A549 (cell line): ENCODE measurements at regions not wholly inside any gene's neighbourhood (a gene's known extent, or its start where the extent isn't known, plus 50 kb on each side); places are given as distances from the start of the nearest gene placed in this dataset.

Experiments
- ATAC-seq, 2 experiments: fragments of 200-7000 bp in 1 of 2; fragments of >200 bp in 1 of 2; cut with Nextera tagmentation in 1 of 2; cut with Tn5 transposase in 1 of 2; 3 replicates each; pipeline versions ENCODE4 v1.8.0 to v1.9.1; 2018 to 2020; ENCODE audit warnings: mild to moderate bottlenecking in 1 of 2, moderate library complexity in 1 of 2
- CTCF ChIA-PET: fragments of 300-600 bp; sonication (Branson Sonifier 250); formaldehyde crosslinking; extraction: SDS; loops from one replicate; lab custom pipeline; 2021; ENCODE audit warnings: antibody characterized with exemption, inconsistent platforms; lab: Yijun Ruan, JAX
- POLR2A ChIA-PET: fragments of 350-600 bp; formaldehyde crosslinking; extraction: SDS; loops from one replicate; lab custom pipeline; 2021; ENCODE audit warnings: antibody characterized with exemption, inconsistent platforms; lab: Yijun Ruan, JAX
- DNase-seq, 2 experiments: peaks; one replicate each; pipeline versions ENCODE4 v3.0.0 to v3.0.0-alpha.2; 2011 to 2016; ENCODE audit warnings: low read depth in 1 of 2, low spot score in 1 of 2
- FAIRE-seq: peaks from 2 replicates; lab custom pipeline; 2011; peaks lifted over from hg19 to GRCh38; lab: Jason Lieb, UNC
- H3K27ac ChIP-seq, 2 experiments: fragments of >200 bp; sonication (Bioruptor Twin); formaldehyde crosslinking; 3 replicates each; pipeline ENCODE4 v1.5.1; 2016 to 2017
- H3K4me1 ChIP-seq: fragments of >200 bp; sonication (Bioruptor Twin); formaldehyde crosslinking; 3 replicates; pipeline ENCODE4 v1.6.1; 2016
- H3K4me2 ChIP-seq: fragments of >200 bp; sonication (Bioruptor Twin); formaldehyde crosslinking; 3 replicates; pipeline ENCODE4 v1.6.1; 2016
- H3K4me3 ChIP-seq: fragments of >200 bp; sonication (Bioruptor Twin); formaldehyde crosslinking; 3 replicates; pipeline ENCODE4 v1.5.1; 2016
- H3K9me3 ChIP-seq: fragments of >200 bp; sonication (Bioruptor Twin); formaldehyde crosslinking; 3 replicates; pipeline ENCODE4 v1.6.1; 2016
- ATOH8 ChIP-seq: fragments of 250-450 bp; sonication (Bioruptor Pico); IDR thresholded peaks from 2 replicates; pipeline ENCODE4 v1.5.0; 2020; ENCODE audit warnings: low read depth, mild to moderate bottlenecking, moderate library complexity
- BHLHE40 ChIP-seq: IDR thresholded peaks from 2 replicates; pipeline ENCODE4 v1.6.1; 2012; ENCODE audit warnings: low read depth, low read length, inconsistent platforms
- CBX2 ChIP-seq: fragments of 200-600 bp; sonication (generic); IDR thresholded peaks from 2 replicates; pipeline ENCODE4 v1.6.1; 2016; ENCODE audit warnings: low read depth, mild to moderate bottlenecking, borderline replicate concordance
- CBX8 ChIP-seq: fragments of 200-600 bp; sonication (generic); IDR thresholded peaks from 2 replicates; pipeline ENCODE4 v1.6.1; 2016
- CHD2 ChIP-seq: fragments of 150-350 bp; IDR thresholded peaks from 2 replicates; pipeline ENCODE4 v1.6.1; 2014; ENCODE audit warnings: low read length; ENCODE audit not compliant: partially characterized antibody
- CTCF ChIP-seq: fragments of >200 bp; sonication (Bioruptor Twin); formaldehyde crosslinking; IDR thresholded peaks from 3 replicates; pipeline ENCODE4 v1.5.1; 2016
- E2F6 ChIP-seq: IDR thresholded peaks from 2 replicates; pipeline ENCODE4 v1.6.1; 2012; ENCODE audit warnings: low read depth, borderline replicate concordance
- EHF ChIP-seq: fragments of 250-450 bp; sonication (Bioruptor Pico); IDR thresholded peaks from 2 replicates; pipeline ENCODE4 v1.5.0; 2020; ENCODE audit warnings: mild to moderate bottlenecking
- EHMT2 ChIP-seq: fragments of 200-600 bp; sonication (generic); IDR thresholded peaks from 2 replicates; pipeline ENCODE4 v1.6.1; 2016; ENCODE audit warnings: antibody characterized with exemption, low read depth, mild to moderate bottlenecking, moderate library complexity
- FOSB ChIP-seq: fragments of 250-450 bp; sonication (Bioruptor Pico); IDR thresholded peaks from 2 replicates; pipeline ENCODE4 v1.5.0; 2020; ENCODE audit warnings: mild to moderate bottlenecking, moderate library complexity
- FOSL2 ChIP-seq, 2 experiments: fragments of 450-650 bp in 1 of 2; fragments of >200 bp in 1 of 2; sonication (Bioruptor Twin) in 1 of 2; formaldehyde crosslinking; IDR thresholded peaks; 2 replicates each; pipeline versions ENCODE4 v1.5.0 to v1.6.1; 2016 to 2020; ENCODE audit warnings: mild to moderate bottlenecking in 1 of 2, moderate library complexity in 1 of 2
- GATA3 ChIP-seq: IDR thresholded peaks from 2 replicates; pipeline ENCODE4 v1.6.1; 2012; ENCODE audit warnings: borderline replicate concordance
- HES2 ChIP-seq: fragments of >200 bp; sonication (Bioruptor Twin); formaldehyde crosslinking; IDR thresholded peaks from 2 replicates; pipeline ENCODE4 v1.6.1; 2016
- HMGXB4 ChIP-seq: fragments of 250-450 bp; sonication (Bioruptor Pico); IDR thresholded peaks from 2 replicates; pipeline ENCODE4 v1.5.0; 2021; ENCODE audit warnings: mild to moderate bottlenecking, moderate library complexity, borderline replicate concordance
- JUNB ChIP-seq: fragments of >200 bp; sonication (Bioruptor Twin); formaldehyde crosslinking; IDR thresholded peaks from 2 replicates; pipeline ENCODE4 v1.6.1; 2016
- MAX ChIP-seq: IDR thresholded peaks from 2 replicates; pipeline ENCODE4 v1.6.1; 2012
- NPAS2 ChIP-seq: fragments of 250-450 bp; sonication (Bioruptor Pico); IDR thresholded peaks from 2 replicates; pipeline ENCODE4 v1.8.0; 2022; ENCODE audit warnings: mild to moderate bottlenecking, moderate library complexity, borderline replicate concordance
- PBX3 ChIP-seq: IDR thresholded peaks from 2 replicates; pipeline ENCODE4 v1.6.1; 2012
- POLR2A ChIP-seq: IDR thresholded peaks from 2 replicates; pipeline ENCODE4 v1.6.1; 2012; ENCODE audit warnings: mild to moderate bottlenecking, low read length
- POLR2AphosphoS2 ChIP-seq: conservative IDR thresholded peaks from 2 replicates; pipeline ENCODE4 v1.6.1; 2012; ENCODE audit warnings: low read length, improper control_type of control experiment, inconsistent platforms
- RAD21 ChIP-seq, 2 experiments: fragments of >200 bp in 1 of 2; sonication (Bioruptor Twin) in 1 of 2; formaldehyde crosslinking in 1 of 2; IDR thresholded peaks in 1 of 2; conservative IDR thresholded peaks in 1 of 2; 2 replicates in 1 of 2; 3 replicates in 1 of 2; pipeline ENCODE4 v1.6.1; 2012 to 2018; ENCODE audit warnings: inconsistent platforms in 1 of 2
- RARB ChIP-seq: fragments of 250-450 bp; sonication (Bioruptor Pico); IDR thresholded peaks from 2 replicates; pipeline ENCODE4 v1.8.0; 2021; ENCODE audit warnings: mild to moderate bottlenecking, moderate library complexity
- RNF2 ChIP-seq: fragments of 200-600 bp; sonication (generic); IDR thresholded peaks from 2 replicates; pipeline ENCODE4 v1.6.1; 2016; ENCODE audit warnings: low read depth, mild to moderate bottlenecking, antibody characterized with exemption, moderate library complexity, borderline replicate concordance
- SMC3 ChIP-seq: fragments of >200 bp; sonication (Bioruptor Twin); formaldehyde crosslinking; IDR thresholded peaks from 3 replicates; pipeline ENCODE4 v1.6.1; 2018; ENCODE audit warnings: inconsistent platforms
- SREBF2 ChIP-seq: fragments of 450-650 bp; IDR thresholded peaks from 2 replicates; pipeline ENCODE4 v1.6.1; 2014; ENCODE audit warnings: mild to moderate bottlenecking, moderate library complexity
- ZFP36 ChIP-seq: fragments of 450-650 bp; IDR thresholded peaks from 2 replicates; pipeline ENCODE4 v1.6.1; 2014; ENCODE audit warnings: borderline replicate concordance; ENCODE audit not compliant: partially characterized antibody
- ZNF302 ChIP-seq: fragments of 250-450 bp; sonication (Bioruptor Pico); IDR thresholded peaks from 2 replicates; pipeline ENCODE4 v1.9.0; 2021; ENCODE audit warnings: inconsistent platforms, mild to moderate bottlenecking, moderate library complexity
- WGBS: methylation state at CpG from one replicate; pipeline ENCODE4 v1.1.6; 2017; ENCODE audit errors: missing lambda C conversion rate; 5-methylcytosine and 5-hydroxymethylcytosine counted together

GRCh38 chr6:128632131-128632530 lies 111.7 kb upstream of the PTPRK start:
- POLR2A ChIA-PET, result no interaction called here
- Histone ChIP-seq H3K27ac (no peak overlapping the region), H3K4me3 (no peak overlapping the region), H3K4me2 (no peak overlapping the region), H3K4me1 (no peaks in the 10 kb centered on the region), H3K9me3 (no peaks in the 10 kb centered on the region)
- ATAC-seq (no peak), DNase-seq (no peak), FAIRE-seq (no peak)
- WGBS, result 44% methylated on average over 2 of the region's 2 CpGs
- CTCF ChIA-PET, result no interaction called here
- TF ChIP-seq CTCF (no peak), EHF (CRISPR knock-in tag) (no peak)

GRCh38 chr6:128631031-128631430 lies 110.6 kb upstream of the PTPRK start:
- Histone ChIP-seq H3K27ac (no peak overlapping the region), H3K9me3 (no peaks in the 10 kb centered on the region), H3K4me1 (no peaks in the 10 kb centered on the region), H3K4me2 (no peak overlapping the region), H3K4me3 (no peak overlapping the region)
- ChIA-PET POLR2A (no interaction called here), CTCF (no interaction called here)
- TF ChIP-seq PBX3, result no peak
- no peak for TF ChIP-seq E2F6
- no peak for TF ChIP-seq CBX8
- no peak for TF ChIP-seq RNF2
- TF ChIP-seq EHF (CRISPR knock-in tag), result no peak
- TF ChIP-seq ATOH8 (CRISPR knock-in tag), result no peak
- TF ChIP-seq EHMT2, result no peak
- no peak for TF ChIP-seq SREBF2
- no peak for TF ChIP-seq POLR2A
- no peak for TF ChIP-seq GATA3
- no peak for TF ChIP-seq NPAS2 (CRISPR knock-in tag)
- no peak for TF ChIP-seq HES2
- no peak for TF ChIP-seq ZFP36
- no peak for TF ChIP-seq FOSL2 (IDR thresholded peaks at IDR 0.05)
- TF ChIP-seq FOSL2 (CRISPR knock-in tag; IDR thresholded peaks at IDR 0.05), result no peak
- TF ChIP-seq JUNB, result no peak
- ATAC-seq, result no peak
- no peak for FAIRE-seq
- DNase-seq, result no peak
- 54% methylated on average over 5 of the region's 5 CpGs for WGBS

- no peak overlapping the region for H3K27ac ChIP-seq
- FAIRE-seq (no peak), ATAC-seq (no peak), DNase-seq (no peak)
- H3K4me1 ChIP-seq, result no peaks in the 10 kb centered on the region
- CTCF ChIA-PET, result no interaction called here
- POLR2A ChIA-PET, result no interaction called here
- H3K9me3 ChIP-seq, result no peaks in the 10 kb centered on the region
- no peak overlapping the region for H3K4me3 ChIP-seq
- H3K4me2 ChIP-seq, result no peak overlapping the region
- 88% methylated on average over 3 of the region's 3 CpGs for WGBS
- TF ChIP-seq POLR2AphosphoS2, result no peak
- no peak for TF ChIP-seq RARB (CRISPR knock-in tag)
- no peak for TF ChIP-seq ZFP36
- TF ChIP-seq HMGXB4 (CRISPR knock-in tag), result no peak
- TF ChIP-seq CBX2, result no peak
- TF ChIP-seq RAD21 (conservative IDR thresholded peaks at IDR 0.05 in 1 of 2, IDR thresholded peaks at IDR 0.05 in 1 of 2), result no peak
- no peak for TF ChIP-seq CHD2
- TF ChIP-seq BHLHE40, result no peak
- no peak for TF ChIP-seq ZNF302 (CRISPR knock-in tag)
- TF ChIP-seq MAX, result no peak
- TF ChIP-seq SMC3, result no peak
- no peak for TF ChIP-seq FOSB (CRISPR knock-in tag)
These were observed 109.8 kb upstream of the PTPRK start for GRCh38 chr6:128630213-128630612.
